DOHH2 (cell line): ENCODE measurements at regions not wholly inside any gene's neighbourhood (a gene's known extent, or its start where the extent isn't known, plus 50 kb on each side); places are given as distances from the start of the nearest gene placed in this dataset.

Source experiments
- EZH2phosphoT487 ChIP-seq: fragments of 200-600 bp; sonication (generic); IDR thresholded peaks from 2 replicates; pipeline ENCODE4 v1.6.1; 2017; ENCODE audit warnings: borderline replicate concordance, mild to moderate bottlenecking, antibody characterized with exemption, low read length, moderate library complexity, mixed read lengths
- TF ChIP-seq, protein P1 (sequence below): fragments of 200-600 bp; sonication (generic); IDR thresholded peaks from one replicate; pipeline ENCODE4 v1.5.1; 2014; ENCODE audit warnings: antibody characterized with exemption, mild to moderate bottlenecking, low read depth, low read length; ENCODE audit not compliant: poor library complexity, severe bottlenecking

- TF ChIP-seq, protein P1, sequence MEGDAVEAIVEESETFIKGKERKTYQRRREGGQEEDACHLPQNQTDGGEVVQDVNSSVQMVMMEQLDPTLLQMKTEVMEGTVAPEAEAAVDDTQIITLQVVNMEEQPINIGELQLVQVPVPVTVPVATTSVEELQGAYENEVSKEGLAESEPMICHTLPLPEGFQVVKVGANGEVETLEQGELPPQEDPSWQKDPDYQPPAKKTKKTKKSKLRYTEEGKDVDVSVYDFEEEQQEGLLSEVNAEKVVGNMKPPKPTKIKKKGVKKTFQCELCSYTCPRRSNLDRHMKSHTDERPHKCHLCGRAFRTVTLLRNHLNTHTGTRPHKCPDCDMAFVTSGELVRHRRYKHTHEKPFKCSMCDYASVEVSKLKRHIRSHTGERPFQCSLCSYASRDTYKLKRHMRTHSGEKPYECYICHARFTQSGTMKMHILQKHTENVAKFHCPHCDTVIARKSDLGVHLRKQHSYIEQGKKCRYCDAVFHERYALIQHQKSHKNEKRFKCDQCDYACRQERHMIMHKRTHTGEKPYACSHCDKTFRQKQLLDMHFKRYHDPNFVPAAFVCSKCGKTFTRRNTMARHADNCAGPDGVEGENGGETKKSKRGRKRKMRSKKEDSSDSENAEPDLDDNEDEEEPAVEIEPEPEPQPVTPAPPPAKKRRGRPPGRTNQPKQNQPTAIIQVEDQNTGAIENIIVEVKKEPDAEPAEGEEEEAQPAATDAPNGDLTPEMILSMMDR: no peak
- no peak for TF ChIP-seq EZH2phosphoT487
Observed at GRCh38 chr2:167602122-167602521, 645.3 kb downstream of the STK39 start.
